ENCODE measurements at regions not wholly inside any gene's neighbourhood (a gene's known extent, or its start where the extent isn't known, plus 50 kb on each side); places are given as distances from the start of the nearest gene placed in this dataset.

GRCh38 chr7:27344471-27344870 lies 101.9 kb downstream of the EVX1 start:
- DNase-seq (ENCODE audit: low spot score): no peak
- no peaks in the 10 kb centered on the region for H3K9me3 ChIP-seq (replicated peaks in 1 of 2; ENCODE audit: control insufficient read depth in 2 of 2, insufficient read depth in 1 of 2, low read depth in 1 of 2, low read length in 2 of 2)
- H2AFZ ChIP-seq (ENCODE audit: low read length): no peak overlapping the region
- no peak overlapping the region for H2BK120ac ChIP-seq (ENCODE audit: low read depth, low read length)
- no peak overlapping the region for H3K4me3 ChIP-seq (ENCODE audit: low read length in 2 of 2)
- no peak overlapping the region for H3K14ac ChIP-seq (ENCODE audit: low read length)
- no peak overlapping the region for H4K91ac ChIP-seq (ENCODE audit: low read depth, low read length, poor library complexity)
- peaks cover 0 to 6% of the 10 kb centered on the region in 2 donors for H3K4me1 ChIP-seq (ENCODE audit: control insufficient read depth in 2 of 2, insufficient read depth in 1 of 2, low read depth in 1 of 2, low read length in 2 of 2)
- no peak overlapping the region for H3K27ac ChIP-seq (replicated peaks; ENCODE audit: low read length)
- H2AK5ac ChIP-seq (ENCODE audit: low read depth, low read length): no peak overlapping the region
- H3K4me2 ChIP-seq (ENCODE audit: insufficient read depth, low read length, poor library complexity, severe bottlenecking): no peak overlapping the region
- no peak overlapping the region for H3K9ac ChIP-seq (ENCODE audit: low read depth, low read length, poor library complexity)
- no peak overlapping the region for H3K4ac ChIP-seq (ENCODE audit: low read length)
- no peak overlapping the region for H4K8ac ChIP-seq (ENCODE audit: low read depth, low read length)
- no peak overlapping the region for H2BK12ac ChIP-seq (ENCODE audit: low read length)
- no peaks in the 10 kb centered on the region for H3K79me1 ChIP-seq (ENCODE audit: low read depth, low read length)
- H3K36me3 ChIP-seq (replicated peaks in 1 of 2; ENCODE audit: control insufficient read depth in 2 of 2, insufficient read depth in 2 of 2, low read length in 2 of 2): no peaks in the 10 kb centered on the region
- H3K18ac ChIP-seq (ENCODE audit: low read length): no peak overlapping the region
- H3K27me3 ChIP-seq (ENCODE audit: control insufficient read depth in 3 of 3, insufficient read depth in 3 of 3, low read depth in 1 of 3, low read length in 3 of 3): peaks cover 0 to 5% (median 0%) of the 10 kb centered on the region in 3 experiments
- H2BK5ac ChIP-seq (ENCODE audit: low read length): no peak overlapping the region
- H2BK15ac ChIP-seq (ENCODE audit: low read length): no peak overlapping the region
- H3K23ac ChIP-seq (ENCODE audit: low read depth, low read length, poor library complexity): no peak overlapping the region

- no peak overlapping the region for H2AFZ ChIP-seq (ENCODE audit: low read length)
- no peak overlapping the region for H4K8ac ChIP-seq (ENCODE audit: low read depth, low read length)
- no peak overlapping the region for H3K27ac ChIP-seq (replicated peaks; ENCODE audit: low read length)
- no peak for DNase-seq (ENCODE audit: low spot score)
- H3K4me2 ChIP-seq (ENCODE audit: insufficient read depth, low read length, poor library complexity, severe bottlenecking): no peak overlapping the region
- H3K4me1 ChIP-seq (ENCODE audit: control insufficient read depth in 2 of 2, insufficient read depth in 1 of 2, low read depth in 1 of 2, low read length in 2 of 2): peaks cover 0 to 6% of the 10 kb centered on the region in 2 donors
- H3K4me3 ChIP-seq (ENCODE audit: low read length in 2 of 2): no peak overlapping the region
- no peaks in the 10 kb centered on the region for H3K36me3 ChIP-seq (replicated peaks in 1 of 2; ENCODE audit: control insufficient read depth in 2 of 2, insufficient read depth in 2 of 2, low read length in 2 of 2)
- no peak overlapping the region for H2AK5ac ChIP-seq (ENCODE audit: low read depth, low read length)
- no peak overlapping the region for H2BK15ac ChIP-seq (ENCODE audit: low read length)
- no peak overlapping the region for H3K4ac ChIP-seq (ENCODE audit: low read length)
- H2BK120ac ChIP-seq (ENCODE audit: low read depth, low read length): no peak overlapping the region
- no peak overlapping the region for H3K23ac ChIP-seq (ENCODE audit: low read depth, low read length, poor library complexity)
- no peak overlapping the region for H2BK5ac ChIP-seq (ENCODE audit: low read length)
- H3K14ac ChIP-seq (ENCODE audit: low read length): no peak overlapping the region
- H3K9me3 ChIP-seq (replicated peaks in 1 of 2; ENCODE audit: control insufficient read depth in 2 of 2, insufficient read depth in 1 of 2, low read depth in 1 of 2, low read length in 2 of 2): no peaks in the 10 kb centered on the region
- H3K27me3 ChIP-seq (ENCODE audit: control insufficient read depth in 3 of 3, insufficient read depth in 3 of 3, low read depth in 1 of 3, low read length in 3 of 3): peaks cover 0 to 5% (median 0%) of the 10 kb centered on the region in 3 experiments
- H3K9ac ChIP-seq (ENCODE audit: low read depth, low read length, poor library complexity): no peak overlapping the region
- no peak overlapping the region for H4K91ac ChIP-seq (ENCODE audit: low read depth, low read length, poor library complexity)
- no peak overlapping the region for H2BK12ac ChIP-seq (ENCODE audit: low read length)
- no CpG with 5 or more reads among the region's 3 CpGs for WGBS, 2 donors (ENCODE audit: extremely low coverage in 2 of 2, insufficient read length in 2 of 2, insufficient replicate concordance in 1 of 2)
- H3K79me1 ChIP-seq (ENCODE audit: low read depth, low read length): no peaks in the 10 kb centered on the region
- H3K18ac ChIP-seq (ENCODE audit: low read length): no peak overlapping the region
Observed at GRCh38 chr7:27345164-27345887, 102.7 kb downstream of the EVX1 start.

- Histone ChIP-seq H3K79me1 (ENCODE audit: low read depth, low read length) (no peaks in the 10 kb centered on the region), H2BK12ac (ENCODE audit: low read length) (no peak overlapping the region), H3K4me3 (ENCODE audit: low read length in 2 of 2) (no peak overlapping the region), H3K18ac (ENCODE audit: low read length) (no peak overlapping the region), H3K27me3 (ENCODE audit: control insufficient read depth in 3 of 3, insufficient read depth in 3 of 3, low read depth in 1 of 3, low read length in 3 of 3) (peaks cover 0 to 5% (median 0%) of the 10 kb centered on the region in 3 experiments), H3K14ac (ENCODE audit: low read length) (no peak overlapping the region), H3K23ac (ENCODE audit: low read depth, low read length, poor library complexity) (no peak overlapping the region), H3K9ac (ENCODE audit: low read depth, low read length, poor library complexity) (no peak overlapping the region), H3K4me2 (ENCODE audit: insufficient read depth, low read length, poor library complexity, severe bottlenecking) (no peak overlapping the region), H4K91ac (ENCODE audit: low read depth, low read length, poor library complexity) (no peak overlapping the region), H2BK120ac (ENCODE audit: low read depth, low read length) (no peak overlapping the region), H3K9me3 (replicated peaks in 1 of 2; ENCODE audit: control insufficient read depth in 2 of 2, insufficient read depth in 1 of 2, low read depth in 1 of 2, low read length in 2 of 2) (no peaks in the 10 kb centered on the region), H3K27ac (replicated peaks; ENCODE audit: low read length) (no peak overlapping the region), H3K4ac (ENCODE audit: low read length) (no peak overlapping the region), H3K4me1 (ENCODE audit: control insufficient read depth in 2 of 2, insufficient read depth in 1 of 2, low read depth in 1 of 2, low read length in 2 of 2) (peaks cover 0 to 6% of the 10 kb centered on the region in 2 donors), H4K8ac (ENCODE audit: low read depth, low read length) (no peak overlapping the region), H2BK15ac (ENCODE audit: low read length) (no peak overlapping the region), H2AFZ (ENCODE audit: low read length) (no peak overlapping the region), H2AK5ac (ENCODE audit: low read depth, low read length) (no peak overlapping the region), H3K36me3 (replicated peaks in 1 of 2; ENCODE audit: control insufficient read depth in 2 of 2, insufficient read depth in 2 of 2, low read length in 2 of 2) (no peaks in the 10 kb centered on the region), H2BK5ac (ENCODE audit: low read length) (no peak overlapping the region)
- DNase-seq (ENCODE audit: low spot score): no peak
- WGBS, 2 donors (ENCODE audit: extremely low coverage in 2 of 2, insufficient read length in 2 of 2, insufficient replicate concordance in 1 of 2): no CpG with 5 or more reads among the region's 8 CpGs
Observed at GRCh38 chr7:27345997-27346396, 103.4 kb downstream of the EVX1 start.

- no peak overlapping the region for H3K14ac ChIP-seq (ENCODE audit: low read length)
- H2BK5ac ChIP-seq (ENCODE audit: low read length): no peak overlapping the region
- H3K27ac ChIP-seq (replicated peaks; ENCODE audit: low read length): no peak overlapping the region
- no peaks in the 10 kb centered on the region for H3K79me1 ChIP-seq (ENCODE audit: low read depth, low read length)
- H3K4me3 ChIP-seq (ENCODE audit: low read length in 2 of 2): no peak overlapping the region
- no peak overlapping the region for H2BK12ac ChIP-seq (ENCODE audit: low read length)
- no CpG with 5 or more reads among the region's 10 CpGs for WGBS, 2 donors (ENCODE audit: extremely low coverage in 2 of 2, insufficient read length in 2 of 2, insufficient replicate concordance in 1 of 2)
- H3K18ac ChIP-seq (ENCODE audit: low read length): no peak overlapping the region
- no peak overlapping the region for H2BK15ac ChIP-seq (ENCODE audit: low read length)
- H4K8ac ChIP-seq (ENCODE audit: low read depth, low read length): no peak overlapping the region
- H2AK5ac ChIP-seq (ENCODE audit: low read depth, low read length): no peak overlapping the region
- no peaks in the 10 kb centered on the region for H3K9me3 ChIP-seq (replicated peaks in 1 of 2; ENCODE audit: control insufficient read depth in 2 of 2, insufficient read depth in 1 of 2, low read depth in 1 of 2, low read length in 2 of 2)
- H3K4me1 ChIP-seq (ENCODE audit: control insufficient read depth in 2 of 2, insufficient read depth in 1 of 2, low read depth in 1 of 2, low read length in 2 of 2): peaks cover 0 to 6% of the 10 kb centered on the region in 2 donors
- no peak overlapping the region for H4K91ac ChIP-seq (ENCODE audit: low read depth, low read length, poor library complexity)
- H3K4ac ChIP-seq (ENCODE audit: low read length): no peak overlapping the region
- H2AFZ ChIP-seq (ENCODE audit: low read length): no peak overlapping the region
- no peak for DNase-seq (ENCODE audit: low spot score)
- peaks cover 0 to 8% (median 0%) of the 10 kb centered on the region in 3 experiments for H3K27me3 ChIP-seq (ENCODE audit: control insufficient read depth in 3 of 3, insufficient read depth in 3 of 3, low read depth in 1 of 3, low read length in 3 of 3)
- no peak overlapping the region for H2BK120ac ChIP-seq (ENCODE audit: low read depth, low read length)
- no peaks in the 10 kb centered on the region for H3K36me3 ChIP-seq (replicated peaks in 1 of 2; ENCODE audit: control insufficient read depth in 2 of 2, insufficient read depth in 2 of 2, low read length in 2 of 2)
- no peak overlapping the region for H3K23ac ChIP-seq (ENCODE audit: low read depth, low read length, poor library complexity)
- no peak overlapping the region for H3K9ac ChIP-seq (ENCODE audit: low read depth, low read length, poor library complexity)
- no peak overlapping the region for H3K4me2 ChIP-seq (ENCODE audit: insufficient read depth, low read length, poor library complexity, severe bottlenecking)
Observed at GRCh38 chr7:27346531-27347275, 104.1 kb downstream of the EVX1 start.

All from neuronal stem cell (in vitro differentiated cells).